Thyroid gland (tissue), 4 donors: ENCODE measurements at regions not wholly inside any gene's neighbourhood (a gene's known extent, or its start where the extent isn't known, plus 50 kb on each side); places are given as distances from the start of the nearest gene placed in this dataset.

Source experiments
- POLR2A ChIP-seq, 2 donors: fragments of 450-650 bp; IDR thresholded peaks; one replicate each; pipeline ENCODE4 v1.6.1; 2017; ENCODE audit warnings: antibody characterized with exemption in 2 of 2, mild to moderate bottlenecking in 2 of 2, moderate library complexity in 1 of 2
- TF ChIP-seq, protein P1 (sequence below), 6 experiments: fragments of 200-600 bp in 3 of 6; fragments of 450-650 bp in 3 of 6; sonication (generic) in 3 of 6; IDR thresholded peaks; one replicate each; pipeline ENCODE4 v1.5.1; 2016 to 2019; ENCODE audit warnings: antibody characterized with exemption in 6 of 6, mild to moderate bottlenecking in 2 of 6, inconsistent platforms in 1 of 6, moderate library complexity in 1 of 6

DNA sequence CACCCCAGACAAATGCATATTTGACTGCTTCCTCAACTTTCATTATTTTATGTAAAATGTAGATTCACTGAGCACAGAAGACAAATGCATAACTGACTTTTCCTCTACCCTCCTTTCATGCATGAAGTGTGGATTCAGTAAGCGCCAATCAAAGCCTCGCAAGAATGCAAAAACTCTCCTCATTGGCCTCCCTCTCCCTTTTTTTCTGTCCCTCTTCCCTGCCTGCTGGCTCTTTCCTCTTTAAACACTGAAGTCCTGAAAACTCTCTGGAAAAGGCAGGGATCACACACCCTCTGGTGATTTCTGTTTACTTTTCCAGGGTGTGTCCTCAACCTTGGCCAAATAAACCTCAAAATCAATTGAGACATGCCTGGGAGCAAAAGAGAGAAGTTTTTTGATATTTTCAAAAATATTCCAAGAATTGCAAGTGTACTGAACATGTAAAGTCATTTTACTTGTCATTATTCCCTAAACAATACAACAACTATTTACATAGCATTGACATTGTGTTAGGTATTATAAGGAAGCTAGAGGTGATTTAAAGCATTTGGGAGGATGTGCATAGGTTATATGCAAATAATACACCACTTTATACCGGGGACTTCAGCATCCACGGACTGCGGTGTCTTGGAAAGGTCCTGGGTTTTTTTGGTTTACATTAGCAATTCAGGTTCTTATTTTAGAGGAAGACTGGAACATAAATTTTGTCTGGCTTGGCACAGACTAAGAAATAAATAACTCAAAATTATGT is 71.4 kb downstream of the SEC61G start:
- TF ChIP-seq, protein P1, sequence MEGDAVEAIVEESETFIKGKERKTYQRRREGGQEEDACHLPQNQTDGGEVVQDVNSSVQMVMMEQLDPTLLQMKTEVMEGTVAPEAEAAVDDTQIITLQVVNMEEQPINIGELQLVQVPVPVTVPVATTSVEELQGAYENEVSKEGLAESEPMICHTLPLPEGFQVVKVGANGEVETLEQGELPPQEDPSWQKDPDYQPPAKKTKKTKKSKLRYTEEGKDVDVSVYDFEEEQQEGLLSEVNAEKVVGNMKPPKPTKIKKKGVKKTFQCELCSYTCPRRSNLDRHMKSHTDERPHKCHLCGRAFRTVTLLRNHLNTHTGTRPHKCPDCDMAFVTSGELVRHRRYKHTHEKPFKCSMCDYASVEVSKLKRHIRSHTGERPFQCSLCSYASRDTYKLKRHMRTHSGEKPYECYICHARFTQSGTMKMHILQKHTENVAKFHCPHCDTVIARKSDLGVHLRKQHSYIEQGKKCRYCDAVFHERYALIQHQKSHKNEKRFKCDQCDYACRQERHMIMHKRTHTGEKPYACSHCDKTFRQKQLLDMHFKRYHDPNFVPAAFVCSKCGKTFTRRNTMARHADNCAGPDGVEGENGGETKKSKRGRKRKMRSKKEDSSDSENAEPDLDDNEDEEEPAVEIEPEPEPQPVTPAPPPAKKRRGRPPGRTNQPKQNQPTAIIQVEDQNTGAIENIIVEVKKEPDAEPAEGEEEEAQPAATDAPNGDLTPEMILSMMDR (IDR thresholded peaks at IDR 0.05) = no peak
- TF ChIP-seq POLR2A (IDR thresholded peaks at IDR 0.05) = no peak
